Fibroblast of the aortic adventitia (primary cell): ENCODE measurements at regions not wholly inside any gene's neighbourhood (a gene's known extent, or its start where the extent isn't known, plus 50 kb on each side); places are given as distances from the start of the nearest gene placed in this dataset.

Source experiments
- DNase-seq: peaks from one replicate; pipeline ENCODE4 v3.0.0-alpha.2; 2010; ENCODE audit warnings: low read depth
- H3K4me3 ChIP-seq: 2 replicates; pipeline ENCODE4 v1.5.1; 2011; ENCODE audit warnings: low read depth, mild to moderate bottlenecking, control low read depth, low read length, moderate library complexity
- TF ChIP-seq, protein P1 (sequence below): IDR thresholded peaks from 2 replicates; pipeline ENCODE4 v1.5.1; 2011; ENCODE audit warnings: mild to moderate bottlenecking, low read length, control low read depth, inconsistent platforms; ENCODE audit not compliant: insufficient read depth

DNA sequence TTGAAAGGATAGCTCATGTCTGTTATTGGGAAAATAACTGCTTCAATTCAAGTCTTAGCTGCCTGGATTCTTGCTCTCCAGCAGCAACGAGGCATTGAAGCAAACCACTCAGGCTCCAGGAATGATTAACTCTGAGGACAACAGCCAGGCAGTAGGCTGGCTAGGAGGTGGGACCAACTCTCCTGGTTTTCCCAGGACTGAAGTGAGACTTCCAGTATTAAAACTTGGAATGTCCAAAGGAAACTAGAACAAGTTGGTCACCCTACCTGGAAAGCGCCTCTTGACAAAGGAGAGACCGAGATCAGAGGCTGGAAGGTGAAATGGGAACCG, 100.7 kb downstream of the SALL1 start:
- no peak overlapping the region for H3K4me3 ChIP-seq
- TF ChIP-seq, protein P1, sequence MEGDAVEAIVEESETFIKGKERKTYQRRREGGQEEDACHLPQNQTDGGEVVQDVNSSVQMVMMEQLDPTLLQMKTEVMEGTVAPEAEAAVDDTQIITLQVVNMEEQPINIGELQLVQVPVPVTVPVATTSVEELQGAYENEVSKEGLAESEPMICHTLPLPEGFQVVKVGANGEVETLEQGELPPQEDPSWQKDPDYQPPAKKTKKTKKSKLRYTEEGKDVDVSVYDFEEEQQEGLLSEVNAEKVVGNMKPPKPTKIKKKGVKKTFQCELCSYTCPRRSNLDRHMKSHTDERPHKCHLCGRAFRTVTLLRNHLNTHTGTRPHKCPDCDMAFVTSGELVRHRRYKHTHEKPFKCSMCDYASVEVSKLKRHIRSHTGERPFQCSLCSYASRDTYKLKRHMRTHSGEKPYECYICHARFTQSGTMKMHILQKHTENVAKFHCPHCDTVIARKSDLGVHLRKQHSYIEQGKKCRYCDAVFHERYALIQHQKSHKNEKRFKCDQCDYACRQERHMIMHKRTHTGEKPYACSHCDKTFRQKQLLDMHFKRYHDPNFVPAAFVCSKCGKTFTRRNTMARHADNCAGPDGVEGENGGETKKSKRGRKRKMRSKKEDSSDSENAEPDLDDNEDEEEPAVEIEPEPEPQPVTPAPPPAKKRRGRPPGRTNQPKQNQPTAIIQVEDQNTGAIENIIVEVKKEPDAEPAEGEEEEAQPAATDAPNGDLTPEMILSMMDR = no peak
- DNase-seq = no peak

DNA sequence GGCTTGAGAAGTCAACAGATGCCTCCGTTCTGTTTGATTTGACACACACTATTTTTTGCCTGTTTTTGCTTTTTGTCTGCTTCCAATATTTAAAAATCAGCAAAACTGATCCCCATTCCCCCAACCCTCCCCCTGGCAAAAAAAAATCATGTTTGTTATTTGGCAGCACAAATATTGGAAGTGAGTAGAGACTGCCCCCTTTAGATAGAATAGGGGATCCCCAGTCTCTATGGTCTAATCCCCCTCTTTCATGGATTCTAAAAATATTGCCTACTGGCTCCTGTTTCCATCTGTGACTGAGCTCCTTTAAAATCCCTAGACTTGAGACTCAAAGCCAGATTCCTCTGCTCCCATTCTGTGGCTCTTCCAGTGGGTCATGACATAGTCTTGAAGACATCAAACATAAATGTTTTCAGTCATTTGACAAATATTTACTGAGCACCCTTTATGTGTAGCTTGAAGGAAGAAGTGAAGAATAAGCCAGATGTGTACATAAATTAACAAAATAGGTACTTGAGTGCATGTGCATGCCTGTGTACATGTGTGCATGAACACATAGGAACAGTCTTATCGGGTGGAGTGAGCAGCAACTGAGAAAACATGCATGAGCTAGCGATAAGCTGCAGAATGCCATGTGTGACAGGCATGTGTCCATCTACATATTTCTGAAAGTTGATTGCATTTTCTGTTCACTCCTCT, 101.2 kb downstream of the SALL1 start:
- DNase-seq = no peak
- TF ChIP-seq, protein P1 = no peak
- no peak overlapping the region for H3K4me3 ChIP-seq

DNA sequence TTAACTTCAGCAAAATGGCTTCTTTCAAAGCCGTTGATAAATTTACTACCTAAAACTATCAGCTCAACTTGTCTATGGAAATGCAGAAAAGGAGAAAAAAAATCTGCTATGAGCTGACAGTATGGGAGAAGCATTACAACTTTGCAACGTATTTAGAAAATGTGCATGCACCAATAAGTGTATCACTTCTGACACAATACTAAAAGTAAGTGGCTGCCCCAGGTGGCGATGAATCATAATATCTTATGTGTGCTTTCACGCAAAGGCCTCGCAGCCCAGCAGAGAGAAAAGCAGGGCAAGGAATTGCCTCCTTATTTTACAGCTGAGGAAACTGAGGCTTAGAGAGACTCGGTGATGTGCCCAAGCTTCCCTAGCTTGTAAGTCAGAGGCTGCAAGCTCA, 101.8 kb downstream of the SALL1 start:
- no peak for DNase-seq
- H3K4me3 ChIP-seq = no peak overlapping the region
- TF ChIP-seq, protein P1 = no peak

DNA sequence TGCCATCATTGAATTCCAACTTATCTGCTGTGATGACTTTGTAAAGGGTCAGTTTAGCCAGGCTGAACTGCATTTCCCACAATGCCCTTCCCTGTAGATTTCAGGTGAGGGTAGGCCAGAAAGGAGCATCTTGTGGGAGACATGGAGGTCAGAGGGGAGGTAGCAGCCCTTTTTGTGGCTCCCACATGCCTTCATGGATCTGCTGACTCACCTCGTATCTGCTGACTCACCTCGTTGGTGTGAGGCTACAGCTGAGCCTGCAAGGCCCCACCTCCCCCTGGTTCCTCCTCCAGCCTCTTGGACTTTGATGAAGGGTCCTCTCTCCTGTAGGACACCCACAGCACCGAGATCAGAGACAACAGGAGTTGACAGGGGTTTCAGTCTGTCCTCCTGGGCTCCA, 102.5 kb downstream of the SALL1 start:
- DNase-seq = no peak
- TF ChIP-seq, protein P1 = no peak
- H3K4me3 ChIP-seq = no peak overlapping the region

DNA sequence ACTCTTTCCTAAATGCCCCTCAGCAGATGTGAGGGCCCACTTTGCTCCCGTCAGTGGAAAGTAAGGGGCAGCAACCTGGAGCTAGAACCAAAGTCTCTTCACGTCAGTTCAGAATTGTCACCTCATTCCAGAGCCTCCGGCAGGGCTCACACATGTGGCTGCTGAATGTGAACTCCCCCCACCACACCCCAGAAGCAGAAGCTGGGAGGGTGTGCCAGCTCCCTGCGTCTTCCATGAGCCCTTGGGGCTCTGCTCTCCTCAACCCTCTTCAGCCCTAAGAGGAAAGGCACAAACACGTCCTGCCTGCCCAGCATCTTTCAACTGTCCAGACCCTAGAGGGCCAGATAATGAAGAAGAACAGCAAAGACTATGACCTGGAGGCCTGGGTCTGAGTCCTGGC, 105.3 kb downstream of the SALL1 start:
- no peak for DNase-seq
- H3K4me3 ChIP-seq = no peak overlapping the region
- TF ChIP-seq, protein P1 = no peak

DNA sequence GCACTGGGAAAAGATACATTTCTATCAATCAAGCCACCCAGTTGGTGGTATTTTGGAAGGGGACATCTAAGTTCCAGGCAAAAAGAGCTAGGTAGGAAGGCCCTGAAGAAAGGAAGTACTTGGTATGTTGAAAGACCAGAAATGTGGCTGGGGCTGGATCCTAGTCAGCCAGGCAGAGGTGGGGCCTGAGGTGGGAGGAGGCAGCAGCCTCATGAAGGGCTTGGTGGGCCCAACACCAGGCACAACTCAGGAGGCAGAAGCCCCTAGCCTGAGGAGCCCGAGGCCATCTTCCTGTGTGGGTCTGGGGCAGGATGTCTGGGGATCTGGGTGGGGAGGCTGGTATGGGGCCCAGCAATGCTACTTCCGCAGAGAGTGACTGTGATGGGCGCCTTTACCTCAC, 105.9 kb downstream of the SALL1 start:
- TF ChIP-seq, protein P1 = no peak
- no peak overlapping the region for H3K4me3 ChIP-seq
- no peak for DNase-seq

DNA sequence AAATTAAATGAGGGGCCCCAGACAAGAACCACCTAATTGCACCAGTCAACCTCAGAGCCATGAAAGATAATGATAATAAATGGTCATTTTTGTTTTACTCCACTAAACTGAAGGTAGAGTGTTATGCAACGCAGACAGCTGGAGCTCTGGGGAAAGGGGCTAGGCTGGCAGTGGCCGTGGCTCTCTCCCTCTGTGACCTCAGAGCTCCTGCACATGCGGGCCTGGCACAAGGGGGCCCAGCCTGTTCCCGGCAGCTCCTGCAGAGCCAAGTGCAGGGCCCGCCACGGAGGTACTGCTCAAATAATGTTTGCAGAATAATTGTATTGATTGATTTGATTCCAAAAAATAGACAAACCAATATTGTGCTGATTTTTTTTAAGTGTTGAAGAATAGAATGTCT, 109.5 kb downstream of the SALL1 start:
- H3K4me3 ChIP-seq = no peak overlapping the region
- TF ChIP-seq, protein P1 = no peak
- no peak for DNase-seq
